ENCODE measurements at regions not wholly inside any gene's neighbourhood (a gene's known extent, or its start where the extent isn't known, plus 50 kb on each side); places are given as distances from the start of the nearest gene placed in this dataset.
"Not testable (repeated sequence)": the region's sequence is repeated elsewhere in the genome, so short reads cannot be mapped to it uniquely, and the experiment has no call there.

GRCh38 chr20:48359055-48359390 is 468.8 kb downstream of the PREX1 start:
- TF ChIP-seq CTCF, EZH2, EZH2phosphoT487 (IDR thresholded peaks at IDR 0.05): not testable (repeated sequence)
